ENCODE measurements at regions not wholly inside any gene's neighbourhood (a gene's known extent, or its start where the extent isn't known, plus 50 kb on each side); places are given as distances from the start of the nearest gene placed in this dataset.

- BruUV-seq (replicated peaks), result no TSS peak
- in situ Hi-C loops (cut with MboI), result no loop called here
- no peak for ATAC-seq
- no peaks in the 10 kb centered on the region for H3K79me2 ChIP-seq (ENCODE audit: control insufficient read depth, insufficient read depth, low read length)
- H3K27me3 ChIP-seq (replicated peaks in 1 of 2; ENCODE audit: control insufficient read depth in 2 of 2, insufficient read depth in 2 of 2, low read length in 1 of 2), result no peaks in the 10 kb centered on the region
- FAIRE-seq, result no peak
- TF ChIP-seq RCOR1 (conservative IDR thresholded peaks at IDR 0.05; ENCODE audit: low read depth, low read length) (no peak), NKRF (conservative IDR thresholded peaks at IDR 0.05) (no peak), RFX5 (IDR thresholded peaks at IDR 0.05; ENCODE audit: low read depth, low read length) (no peak), NR2F1 (conservative IDR thresholded peaks at IDR 0.05) (no peak), YY1 (IDR thresholded peaks at IDR 0.05; ENCODE audit: low read depth, low read length) (no peak), ATF2 (IDR thresholded peaks at IDR 0.05; ENCODE audit: low read length) (no peak), RUNX3 (IDR thresholded peaks at IDR 0.05; ENCODE audit: low read length) (no peak)
- TF ChIP-seq, protein P1, sequence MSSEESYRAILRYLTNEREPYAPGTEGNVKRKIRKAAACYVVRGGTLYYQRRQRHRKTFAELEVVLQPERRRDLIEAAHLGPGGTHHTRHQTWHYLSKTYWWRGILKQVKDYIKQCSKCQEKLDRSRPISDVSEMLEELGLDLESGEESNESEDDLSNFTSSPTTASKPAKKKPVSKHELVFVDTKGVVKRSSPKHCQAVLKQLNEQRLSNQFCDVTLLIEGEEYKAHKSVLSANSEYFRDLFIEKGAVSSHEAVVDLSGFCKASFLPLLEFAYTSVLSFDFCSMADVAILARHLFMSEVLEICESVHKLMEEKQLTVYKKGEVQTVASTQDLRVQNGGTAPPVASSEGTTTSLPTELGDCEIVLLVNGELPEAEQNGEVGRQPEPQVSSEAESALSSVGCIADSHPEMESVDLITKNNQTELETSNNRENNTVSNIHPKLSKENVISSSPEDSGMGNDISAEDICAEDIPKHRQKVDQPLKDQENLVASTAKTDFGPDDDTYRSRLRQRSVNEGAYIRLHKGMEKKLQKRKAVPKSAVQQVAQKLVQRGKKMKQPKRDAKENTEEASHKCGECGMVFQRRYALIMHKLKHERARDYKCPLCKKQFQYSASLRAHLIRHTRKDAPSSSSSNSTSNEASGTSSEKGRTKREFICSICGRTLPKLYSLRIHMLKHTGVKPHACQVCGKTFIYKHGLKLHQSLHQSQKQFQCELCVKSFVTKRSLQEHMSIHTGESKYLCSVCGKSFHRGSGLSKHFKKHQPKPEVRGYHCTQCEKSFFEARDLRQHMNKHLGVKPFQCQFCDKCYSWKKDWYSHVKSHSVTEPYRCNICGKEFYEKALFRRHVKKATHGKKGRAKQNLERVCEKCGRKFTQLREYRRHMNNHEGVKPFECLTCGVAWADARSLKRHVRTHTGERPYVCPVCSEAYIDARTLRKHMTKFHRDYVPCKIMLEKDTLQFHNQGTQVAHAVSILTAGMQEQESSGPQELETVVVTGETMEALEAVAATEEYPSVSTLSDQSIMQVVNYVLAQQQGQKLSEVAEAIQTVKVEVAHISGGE (CRISPR knock-in tag; IDR thresholded peaks at IDR 0.05), result no peak
- WGBS (ENCODE audit: insufficient coverage, insufficient replicate concordance, low lambda C conversion rate, missing lambda C conversion rate), result 0% methylated on average over 1 of the region's 1 CpG
- no peak for DNase-seq (ENCODE audit: low read depth, low spot score)
- POLR2A ChIA-PET, result no interaction called here
- H3K9me3 ChIP-seq (replicated peaks; ENCODE audit: control insufficient read depth, insufficient read depth, low read length), result no peaks in the 10 kb centered on the region
- H4K20me1 ChIP-seq (ENCODE audit: control insufficient read depth, insufficient read depth), result no peaks in the 10 kb centered on the region
- no peak overlapping the region for H3K27ac ChIP-seq (ENCODE audit: control insufficient read depth, insufficient read depth)
- H3K36me3 ChIP-seq (ENCODE audit: control insufficient read depth in 2 of 2, insufficient read depth in 2 of 2, low read length in 1 of 2), result no peaks in the 10 kb centered on the region
- RAD21 ChIA-PET (ENCODE audit: unreplicated experiment), result no interaction called here
- CTCF ChIA-PET, result interaction anchor here (0.9 to 1.5 kb wide), 3 partner anchors 33 to 512 kb away, joined by 3 to 4 read pairs (median 4); no protein-coding TSS in a partner anchor
- H3K9ac ChIP-seq (ENCODE audit: control insufficient read depth, insufficient read depth, low read length), result no peak overlapping the region
- H3K4me2 ChIP-seq (ENCODE audit: control insufficient read depth, insufficient read depth), result no peak overlapping the region
- H2AFZ ChIP-seq (ENCODE audit: control insufficient read depth, low read depth, low read length), result no peak overlapping the region
- intact Hi-C loops (cut with micrococcal nuclease; ENCODE audit: unreplicated experiment), result no loop called here
- H3K4me3 ChIP-seq, result no peak overlapping the region
- H3K4me1 ChIP-seq (ENCODE audit: control insufficient read depth, insufficient read depth, low read length), result no peaks in the 10 kb centered on the region
- SMC1A ChIA-PET (ENCODE audit: uncharacterized antibody, unreplicated experiment), result interaction anchor here (2.7 kb wide), 1 partner anchor 251 kb away, joined by 7 read pairs; no protein-coding TSS in a partner anchor
Measured at GRCh38 chr2:41835401-41835800, 212.4 kb upstream of the PKDCC start.

All from GM12878 (cell line).